K562 (cell line): ENCODE measurements at regions not wholly inside any gene's neighbourhood (a gene's known extent, or its start where the extent isn't known, plus 50 kb on each side); places are given as distances from the start of the nearest gene placed in this dataset.

Experiments used
- ATAC-seq: fragments of 200-7000 bp; cut with Tn5 transposase; 3 replicates; pipeline ENCODE4 v1.9.1; 2020; ENCODE audit warnings: moderate library complexity
- BruUV-seq: library from RNA; stranded (reverse); fragments of 400-500 nt; replicated peaks from 2 replicates; lab custom pipeline; 2021; lab: Mats Ljungman, UMichigan
- CTCF ChIA-PET: fragments of 300-600 bp; formaldehyde crosslinking; extraction: SDS; loops from one replicate; lab custom pipeline; 2021; ENCODE audit warnings: low intra/inter-chr PET ratio; lab: Yijun Ruan, JAX
- POLR2A ChIA-PET: fragments of 300-600, 350-650 bp; sonication (Branson Sonifier 250); formaldehyde crosslinking; extraction: SDS; loops from one replicate; lab custom pipeline; 2021; ENCODE audit warnings: antibody characterized with exemption, inconsistent platforms; lab: Yijun Ruan, JAX
- DNase-seq, 4 experiments: peaks; one replicate each; pipeline versions ENCODE4 v3.0.0 to v3.0.0-alpha.2; 2011 to 2018; ENCODE audit warnings: low spot score in 3 of 4, mixed read lengths in 3 of 4; ENCODE audit errors: extremely low read depth in 1 of 4
- FAIRE-seq: peaks from 2 replicates; lab custom pipeline; 2011; peaks lifted over from hg19 to GRCh38; lab: Jason Lieb, UNC
- H2AFZ ChIP-seq: 2 replicates; pipeline ENCODE4 v1.6.0; 2011; ENCODE audit warnings: low read depth, low read length, control low read depth, inconsistent platforms
- H3K27ac ChIP-seq: fragments of 200-600 bp; 3 replicates; pipeline ENCODE4 v1.8.0; 2011; ENCODE audit warnings: low read depth, mild to moderate bottlenecking, control low read depth, inconsistent platforms, low read length, moderate library complexity, mixed read lengths; ENCODE audit errors: extremely low read depth
- H3K27me3 ChIP-seq, 2 experiments: fragments of 300-600 bp in 1 of 2; 2 replicates in 1 of 2; 3 replicates in 1 of 2; pipeline versions ENCODE4 v1.6.0 to v1.8.0; 2011; ENCODE audit warnings: inconsistent platforms in 2 of 2, low read length in 2 of 2, mild to moderate bottlenecking in 1 of 2, mixed read lengths in 1 of 2, moderate library complexity in 1 of 2; ENCODE audit not compliant: control insufficient read depth in 2 of 2, insufficient read depth in 2 of 2
- H3K36me3 ChIP-seq: fragments of 300-600 bp; 3 replicates; pipeline ENCODE4 v1.8.0; 2011; ENCODE audit warnings: mild to moderate bottlenecking, low read length, inconsistent platforms; ENCODE audit not compliant: control insufficient read depth, insufficient read depth
- H3K4me1 ChIP-seq, 2 experiments: fragments of 200-600 bp in 1 of 2; replicated peaks in 1 of 2; 2 replicates in 1 of 2; 3 replicates in 1 of 2; pipeline versions ENCODE4 v1.5.1 to v1.8.0; 2011; ENCODE audit warnings: inconsistent platforms in 2 of 2, low read length in 2 of 2, mild to moderate bottlenecking in 1 of 2, mixed read lengths in 1 of 2, moderate library complexity in 1 of 2; ENCODE audit not compliant: control insufficient read depth in 2 of 2, insufficient read depth in 2 of 2
- H3K4me2 ChIP-seq: 2 replicates; pipeline ENCODE4 v1.6.1; 2011; ENCODE audit warnings: low read length, control low read depth, inconsistent platforms, mixed read lengths; ENCODE audit not compliant: insufficient read depth
- H3K4me3 ChIP-seq: fragments of 200-600 bp; sonication (generic), shearing (Covaris generic); 2 replicates; pipeline ENCODE4 v1.5.1; 2016; ENCODE audit warnings: control low read depth, inconsistent platforms
- H3K79me2 ChIP-seq: fragments of 200-600 bp; 3 replicates; pipeline ENCODE4 v1.8.0; 2011; ENCODE audit warnings: low read length, inconsistent platforms; ENCODE audit not compliant: control insufficient read depth, insufficient read depth
- H3K9ac ChIP-seq, 2 experiments: 2 replicates each; pipeline versions ENCODE4 v1.6.0 to v1.6.1; 2011; ENCODE audit warnings: low read depth in 2 of 2, low read length in 2 of 2, control low read depth in 1 of 2, inconsistent platforms in 1 of 2, mild to moderate bottlenecking in 1 of 2, mixed read lengths in 1 of 2; ENCODE audit not compliant: insufficient read depth in 1 of 2
- H3K9me1 ChIP-seq: one replicate; pipeline ENCODE4 v1.6.0; 2011; ENCODE audit warnings: inconsistent platforms, mild to moderate bottlenecking, low read length, moderate library complexity; ENCODE audit not compliant: control insufficient read depth, insufficient read depth
- H3K9me3 ChIP-seq: replicated peaks from 2 replicates; pipeline ENCODE4 v1.5.1; 2011; ENCODE audit warnings: low read depth, low read length, inconsistent platforms; ENCODE audit not compliant: control insufficient read depth, insufficient read depth
- H4K20me1 ChIP-seq: replicated peaks from 2 replicates; pipeline ENCODE4 v1.6.1; 2011; ENCODE audit warnings: low read length, inconsistent platforms, mixed read lengths; ENCODE audit not compliant: control insufficient read depth, insufficient read depth
- HDAC3 ChIP-seq: fragments of 450-650 bp; IDR thresholded peaks from 2 replicates; pipeline ENCODE4 v1.6.1; 2018; ENCODE audit warnings: borderline replicate concordance, mild to moderate bottlenecking, moderate library complexity; ENCODE audit not compliant: partially characterized antibody
- PURB ChIP-seq: sonication (generic); formaldehyde crosslinking; IDR thresholded peaks from 2 replicates; pipeline ENCODE4 v1.9.0; 2021; ENCODE audit warnings: low read depth, mild to moderate bottlenecking, missing genetic modification reagents
- SMARCB1 ChIP-seq: IDR thresholded peaks from 2 replicates; pipeline ENCODE4 v1.6.1; 2011; ENCODE audit warnings: improper control_type of control experiment, low read depth; ENCODE audit not compliant: insufficient read length
- TRIM25 ChIP-seq: fragments of 450-650 bp; IDR thresholded peaks from 2 replicates; pipeline ENCODE4 v1.7.0; 2016; ENCODE audit warnings: borderline replicate concordance
- WGBS: fragments of 100-300 bp; shearing (Covaris generic); methylation state at CpG from one replicate; pipeline ENCODE4 v1.1.6; 2016; ENCODE audit warnings: low coverage, mixed read lengths; ENCODE audit not compliant: insufficient coverage; ENCODE audit errors: missing lambda C conversion rate; 5-methylcytosine and 5-hydroxymethylcytosine counted together
- in situ Hi-C: fragments of 300-500 bp; cut with MboI; formaldehyde crosslinking; loops from 4 replicates; pipeline ENCODE4 v1.15.0; 2018; ENCODE audit warnings: inconsistent platforms, mixed read lengths
- intact Hi-C: fragments of 100-400 bp; cut with micrococcal nuclease; formaldehyde crosslinking; loops from 2 replicates; pipeline ENCODE4 v1.14.2; 2022
- TF ChIP-seq, protein P1 (sequence below): sonication (generic); formaldehyde crosslinking; IDR thresholded peaks from 2 replicates; pipeline ENCODE4 v1.8.1; 2023; ENCODE audit warnings: mild to moderate bottlenecking, missing genetic modification reagents

- Histone ChIP-seq H3K4me1 (no peaks in the 10 kb centered on the region), H3K9me3 (no peaks in the 10 kb centered on the region), H3K79me2 (no peaks in the 10 kb centered on the region), H3K4me3 (no peak overlapping the region), H3K4me2 (no peak overlapping the region), H3K27ac (no peak overlapping the region), H3K9ac (no peak overlapping the region), H3K9me1 (no peaks in the 10 kb centered on the region), H3K36me3 (no peaks in the 10 kb centered on the region), H3K27me3 (no peaks in the 10 kb centered on the region)
- ATAC-seq (no peak), FAIRE-seq (no peak)
- BruUV-seq = no TSS peak
- POLR2A ChIA-PET = no interaction called here
- WGBS = 0% methylated on average over 1 of the region's 1 CpG
- in situ Hi-C loops (no loop called here), intact Hi-C loops (no loop called here)
- TF ChIP-seq SMARCB1 (no peak), TRIM25 (no peak), HDAC3 (no peak), PURB (no peak)
- TF ChIP-seq, protein P1, sequence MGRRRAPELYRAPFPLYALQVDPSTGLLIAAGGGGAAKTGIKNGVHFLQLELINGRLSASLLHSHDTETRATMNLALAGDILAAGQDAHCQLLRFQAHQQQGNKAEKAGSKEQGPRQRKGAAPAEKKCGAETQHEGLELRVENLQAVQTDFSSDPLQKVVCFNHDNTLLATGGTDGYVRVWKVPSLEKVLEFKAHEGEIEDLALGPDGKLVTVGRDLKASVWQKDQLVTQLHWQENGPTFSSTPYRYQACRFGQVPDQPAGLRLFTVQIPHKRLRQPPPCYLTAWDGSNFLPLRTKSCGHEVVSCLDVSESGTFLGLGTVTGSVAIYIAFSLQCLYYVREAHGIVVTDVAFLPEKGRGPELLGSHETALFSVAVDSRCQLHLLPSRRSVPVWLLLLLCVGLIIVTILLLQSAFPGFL (CRISPR knock-in tag) = no peak
- TF ChIP-seq, all 486 proteins: peak for 0
- no peaks in the 10 kb centered on the region for H4K20me1 ChIP-seq
- CTCF ChIA-PET = no interaction called here
- no peak for DNase-seq
- H2AFZ ChIP-seq = no peak overlapping the region
Observed at GRCh38 chr4:62912531-62912930, 1496.7 kb downstream of the TECRL start.
